ENCODE measurements at regions not wholly inside any gene's neighbourhood (a gene's known extent, or its start where the extent isn't known, plus 50 kb on each side); places are given as distances from the start of the nearest gene placed in this dataset.

GRCh38 chr11:103673773-103674172 is 362.7 kb upstream of the DDI1 start:
- DNase-seq = no peak
- intact Hi-C loops (cut with micrococcal nuclease) = no loop called here
- TF ChIP-seq CTCF (IDR thresholded peaks at IDR 0.05; ENCODE audit: borderline replicate concordance) = no peak
- H3K4me1 ChIP-seq = no peaks in the 10 kb centered on the region
- H3K27me3 ChIP-seq (ENCODE audit: low read depth) = no peaks in the 10 kb centered on the region
- H3K9me3 ChIP-seq (replicated peaks) = no peaks in the 10 kb centered on the region
- H3K36me3 ChIP-seq = no peaks in the 10 kb centered on the region
- no peak overlapping the region for H3K27ac ChIP-seq (replicated peaks)
- no peak overlapping the region for H3K4me3 ChIP-seq

- DNase-seq = no peak
- H3K4me1 ChIP-seq = no peaks in the 10 kb centered on the region
- no peak overlapping the region for H3K27ac ChIP-seq (replicated peaks)
- TF ChIP-seq CTCF (IDR thresholded peaks at IDR 0.05; ENCODE audit: borderline replicate concordance) = no peak
- H3K9me3 ChIP-seq (replicated peaks) = no peaks in the 10 kb centered on the region
- H3K4me3 ChIP-seq = no peak overlapping the region
- no peaks in the 10 kb centered on the region for H3K36me3 ChIP-seq
- no peaks in the 10 kb centered on the region for H3K27me3 ChIP-seq (ENCODE audit: low read depth)
- intact Hi-C loops (cut with micrococcal nuclease) = no loop called here
Measured at GRCh38 chr11:103676413-103676812, 360.0 kb upstream of the DDI1 start.

GRCh38 chr11:103680826-103681225 is 355.6 kb upstream of the DDI1 start:
- Histone ChIP-seq H3K9me3 (replicated peaks) (peaks cover 2% of the 10 kb centered on the region), H3K27ac (replicated peaks) (no peak overlapping the region), H3K4me3 (no peak overlapping the region), H3K4me1 (peaks cover 13% of the 10 kb centered on the region), H3K27me3 (ENCODE audit: low read depth) (no peaks in the 10 kb centered on the region), H3K36me3 (no peaks in the 10 kb centered on the region)
- intact Hi-C loops (cut with micrococcal nuclease) = loop anchor here (5.0 kb wide), 1 partner anchor 471 kb away; no protein-coding TSS in a partner anchor
- DNase-seq = no peak
- no peak for TF ChIP-seq CTCF (IDR thresholded peaks at IDR 0.05; ENCODE audit: borderline replicate concordance)

- intact Hi-C loops (cut with micrococcal nuclease) = loop anchor here (5.0 kb wide), 1 partner anchor 470 kb away; no protein-coding TSS in a partner anchor
- DNase-seq = no peak
- H3K27ac ChIP-seq (replicated peaks) = no peak overlapping the region
- no peak overlapping the region for H3K4me3 ChIP-seq
- H3K36me3 ChIP-seq = no peaks in the 10 kb centered on the region
- peaks cover 13% of the 10 kb centered on the region for H3K9me3 ChIP-seq (replicated peaks)
- TF ChIP-seq CTCF (IDR thresholded peaks at IDR 0.05; ENCODE audit: borderline replicate concordance) = no peak
- peaks cover 13% of the 10 kb centered on the region for H3K4me1 ChIP-seq
- H3K27me3 ChIP-seq (ENCODE audit: low read depth) = no peaks in the 10 kb centered on the region
Measured at GRCh38 chr11:103681855-103682254, 354.6 kb upstream of the DDI1 start.

GRCh38 chr11:103682318-103683184 is 353.9 kb upstream of the DDI1 start:
- peak overlapping the region; percentile 43 for H3K27ac ChIP-seq (replicated peaks)
- peak; percentile 19 for DNase-seq
- H3K4me1 ChIP-seq = peaks cover 13% of the 10 kb centered on the region
- H3K36me3 ChIP-seq = no peaks in the 10 kb centered on the region
- intact Hi-C loops (cut with micrococcal nuclease) = loop anchor here (5.0 kb wide), 1 partner anchor 470 kb away; no protein-coding TSS in a partner anchor
- TF ChIP-seq CTCF (IDR thresholded peaks at IDR 0.05; ENCODE audit: borderline replicate concordance) = peak; percentile 88
- peaks cover 13% of the 10 kb centered on the region for H3K9me3 ChIP-seq (replicated peaks)
- no peaks in the 10 kb centered on the region for H3K27me3 ChIP-seq (ENCODE audit: low read depth)
- no peak overlapping the region for H3K4me3 ChIP-seq

All from left ventricle myocardium inferior (tissue), 1 donor.